ENCODE measurements at regions not wholly inside any gene's neighbourhood (a gene's known extent, or its start where the extent isn't known, plus 50 kb on each side); places are given as distances from the start of the nearest gene placed in this dataset.

DNA sequence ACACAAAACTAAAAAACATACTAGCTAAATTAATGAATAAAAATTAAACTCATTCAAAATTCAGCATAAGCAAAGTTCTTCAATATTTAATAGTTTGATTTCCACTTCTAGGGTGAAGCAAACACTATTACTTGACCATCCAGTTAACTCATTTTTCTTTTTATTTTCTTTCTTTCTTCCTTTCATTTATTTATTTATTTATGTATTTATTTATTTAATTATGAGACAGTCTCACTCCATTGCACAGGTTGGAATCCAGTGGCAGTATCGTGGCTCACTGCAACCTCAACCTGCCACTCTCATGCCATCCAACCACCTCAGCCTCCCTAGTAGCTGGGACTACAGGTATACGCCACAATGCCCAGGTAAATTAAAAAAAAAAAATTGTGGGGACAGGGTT, 2069.5 kb downstream of the NCAM2 start:
- intact Hi-C loops (cut with micrococcal nuclease), result no loop called here
- Histone ChIP-seq H3K36me3 (ENCODE audit: control insufficient read depth in 2 of 3, insufficient read depth in 3 of 3, low read length in 3 of 3) (no peaks in the 10 kb centered on the region), H3K9me3 (ENCODE audit: control insufficient read depth in 2 of 3, low read length in 3 of 3) (no peaks in the 10 kb centered on the region), H3K4me1 (ENCODE audit: control insufficient read depth in 2 of 2, insufficient read depth in 2 of 2, low read length in 2 of 2) (no peaks in the 10 kb centered on the region), H3K27me3 (ENCODE audit: control insufficient read depth in 2 of 2, insufficient read depth in 2 of 2, low read length in 2 of 2) (no peaks in the 10 kb centered on the region), H3K4me3 (ENCODE audit: low read length) (no peak overlapping the region), H3K27ac (ENCODE audit: low read depth, low read length) (no peak overlapping the region)
- DNase-seq, result no peak
- no peak overlapping the region for H3K27ac Mint-ChIP-seq
- no peak for ATAC-seq
- CTCF ChIA-PET, result no interaction called here
- H3K36me3 Mint-ChIP-seq, result no peaks in the 10 kb centered on the region
- H3K4me1 Mint-ChIP-seq, result no peaks in the 10 kb centered on the region
- H3K9me3 Mint-ChIP-seq, result peaks cover 0 to 13% (median 0%) of the 10 kb centered on the region in 11 donors
- H3K4me3 Mint-ChIP-seq, result no peak overlapping the region
- no peaks in the 10 kb centered on the region for H3K27me3 Mint-ChIP-seq
- POLR2A ChIA-PET, result no interaction called here

DNA sequence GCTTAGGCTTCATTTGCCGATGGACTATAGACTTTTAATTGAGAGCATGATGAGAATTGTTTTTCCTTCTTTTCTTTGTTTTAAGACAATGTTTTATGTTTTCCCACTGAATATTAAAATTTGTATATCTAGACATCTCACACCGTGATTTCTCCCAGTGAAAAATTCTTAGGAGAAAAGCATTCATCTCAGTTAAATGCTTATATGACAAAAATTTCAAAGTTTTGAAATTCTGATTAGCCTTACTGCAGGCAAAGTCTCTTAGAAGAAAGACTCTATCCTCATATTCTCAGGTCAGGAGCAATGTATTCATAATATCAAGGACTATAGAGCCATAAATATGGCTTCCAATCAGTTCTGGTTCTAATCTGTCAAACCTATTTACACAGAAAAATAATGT, 2085.0 kb downstream of the NCAM2 start:
- H3K9me3 ChIP-seq (ENCODE audit: control insufficient read depth in 2 of 3, low read length in 3 of 3), result no peaks in the 10 kb centered on the region
- intact Hi-C loops (cut with micrococcal nuclease), result no loop called here

DNA sequence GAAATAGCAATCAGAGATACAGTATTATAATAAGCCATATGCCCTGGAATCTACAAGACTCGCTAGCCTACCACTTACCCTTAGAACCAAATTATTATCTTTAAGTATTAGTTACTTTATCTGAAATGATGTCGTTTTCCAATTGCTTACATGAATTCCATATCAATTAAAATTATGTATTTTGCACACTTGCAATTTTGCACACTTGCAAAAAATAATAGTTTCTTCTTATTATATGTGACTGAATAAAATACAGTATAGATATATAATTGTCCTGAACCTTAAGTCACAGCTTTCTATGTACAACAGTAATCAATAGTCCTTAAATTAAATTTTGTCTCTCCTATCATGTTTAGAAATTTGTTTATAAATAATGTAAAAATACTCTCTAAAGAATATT, 2095.1 kb downstream of the NCAM2 start:
- Histone ChIP-seq H3K9me3 (ENCODE audit: control insufficient read depth in 2 of 3, low read length in 3 of 3) (no peaks in the 10 kb centered on the region), H3K36me3 (ENCODE audit: control insufficient read depth in 2 of 3, insufficient read depth in 3 of 3, low read length in 3 of 3) (no peaks in the 10 kb centered on the region), H3K27me3 (ENCODE audit: control insufficient read depth in 2 of 2, insufficient read depth in 2 of 2, low read length in 2 of 2) (no peaks in the 10 kb centered on the region), H3K4me3 (ENCODE audit: low read length) (no peak overlapping the region), H3K4me1 (ENCODE audit: control insufficient read depth in 2 of 2, insufficient read depth in 2 of 2, low read length in 2 of 2) (no peaks in the 10 kb centered on the region), H3K27ac (ENCODE audit: low read depth, low read length) (no peak overlapping the region)
- H3K9me3 Mint-ChIP-seq, result peaks cover 0 to 7% (median 3%) of the 10 kb centered on the region in 11 donors
- DNase-seq (no peak), ATAC-seq (no peak)
- ChIA-PET POLR2A (no interaction called here), CTCF (no interaction called here)
- no peak overlapping the region for H3K27ac Mint-ChIP-seq
- no peaks in the 10 kb centered on the region for H3K27me3 Mint-ChIP-seq
- intact Hi-C loops (cut with micrococcal nuclease), result no loop called here
- no peaks in the 10 kb centered on the region for H3K4me1 Mint-ChIP-seq
- no peaks in the 10 kb centered on the region for H3K36me3 Mint-ChIP-seq
- no peak overlapping the region for H3K4me3 Mint-ChIP-seq

More for the DNA sequence above, 2085.0 kb downstream of the NCAM2 start:
- Mint-ChIP-seq H3K36me3 (no peaks in the 10 kb centered on the region), H3K9me3 (peaks cover 0 to 10% (median 2%) of the 10 kb centered on the region in 11 donors), H3K27ac (no peak overlapping the region), H3K27me3 (no peaks in the 10 kb centered on the region), H3K4me3 (no peak overlapping the region), H3K4me1 (no peaks in the 10 kb centered on the region)
- no peak for DNase-seq
- ChIA-PET POLR2A (no interaction called here), CTCF (no interaction called here)
- no peaks in the 10 kb centered on the region for H3K36me3 ChIP-seq (ENCODE audit: control insufficient read depth in 2 of 3, insufficient read depth in 3 of 3, low read length in 3 of 3)
- no peaks in the 10 kb centered on the region for H3K27me3 ChIP-seq (ENCODE audit: control insufficient read depth in 2 of 2, insufficient read depth in 2 of 2, low read length in 2 of 2)
- no peak overlapping the region for H3K4me3 ChIP-seq (ENCODE audit: low read length)
- ATAC-seq, result no peak
- no peak overlapping the region for H3K27ac ChIP-seq (ENCODE audit: low read depth, low read length)
- H3K4me1 ChIP-seq (ENCODE audit: control insufficient read depth in 2 of 2, insufficient read depth in 2 of 2, low read length in 2 of 2), result no peaks in the 10 kb centered on the region

DNA sequence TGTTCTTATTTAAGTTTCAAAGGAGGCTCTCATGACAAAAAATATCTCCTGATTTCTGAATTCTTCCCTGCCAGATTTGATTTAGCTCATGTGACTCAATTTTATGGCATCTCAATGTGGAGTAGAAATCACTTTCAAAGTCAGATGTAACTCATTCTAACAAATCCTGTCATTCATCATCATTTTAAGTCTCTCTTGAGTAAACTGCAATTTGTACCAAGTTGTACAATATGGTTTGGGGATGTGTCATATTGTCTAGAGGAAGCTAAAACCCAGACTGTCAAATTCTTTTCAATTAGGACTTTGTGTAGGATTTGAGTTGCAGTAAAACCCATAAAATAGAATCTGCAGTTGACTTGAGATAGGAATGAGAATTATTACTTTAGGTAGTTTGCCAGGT, 2101.0 kb downstream of the NCAM2 start:
- Histone ChIP-seq H3K4me3 (ENCODE audit: low read length) (no peak overlapping the region), H3K27me3 (ENCODE audit: control insufficient read depth in 2 of 2, insufficient read depth in 2 of 2, low read length in 2 of 2) (no peaks in the 10 kb centered on the region), H3K36me3 (ENCODE audit: control insufficient read depth in 2 of 3, insufficient read depth in 3 of 3, low read length in 3 of 3) (no peaks in the 10 kb centered on the region), H3K4me1 (ENCODE audit: control insufficient read depth in 2 of 2, insufficient read depth in 2 of 2, low read length in 2 of 2) (no peaks in the 10 kb centered on the region), H3K9me3 (ENCODE audit: control insufficient read depth in 2 of 3, low read length in 3 of 3) (no peaks in the 10 kb centered on the region), H3K27ac (ENCODE audit: low read depth, low read length) (no peak overlapping the region)
- DNase-seq (no peak), ATAC-seq (no peak)
- H3K36me3 Mint-ChIP-seq, result no peaks in the 10 kb centered on the region
- H3K27ac Mint-ChIP-seq, result no peak overlapping the region
- no peaks in the 10 kb centered on the region for H3K27me3 Mint-ChIP-seq
- H3K9me3 Mint-ChIP-seq, result peaks cover 0 to 8% (median 0%) of the 10 kb centered on the region in 11 donors
- intact Hi-C loops (cut with micrococcal nuclease), result no loop called here
- no peaks in the 10 kb centered on the region for H3K4me1 Mint-ChIP-seq
- ChIA-PET POLR2A (interaction anchor here (0.9 kb wide), 1 partner anchor 29 kb away, joined by 5 read pairs; no protein-coding TSS in a partner anchor), CTCF (no interaction called here)
- no peak overlapping the region for H3K4me3 Mint-ChIP-seq

DNA sequence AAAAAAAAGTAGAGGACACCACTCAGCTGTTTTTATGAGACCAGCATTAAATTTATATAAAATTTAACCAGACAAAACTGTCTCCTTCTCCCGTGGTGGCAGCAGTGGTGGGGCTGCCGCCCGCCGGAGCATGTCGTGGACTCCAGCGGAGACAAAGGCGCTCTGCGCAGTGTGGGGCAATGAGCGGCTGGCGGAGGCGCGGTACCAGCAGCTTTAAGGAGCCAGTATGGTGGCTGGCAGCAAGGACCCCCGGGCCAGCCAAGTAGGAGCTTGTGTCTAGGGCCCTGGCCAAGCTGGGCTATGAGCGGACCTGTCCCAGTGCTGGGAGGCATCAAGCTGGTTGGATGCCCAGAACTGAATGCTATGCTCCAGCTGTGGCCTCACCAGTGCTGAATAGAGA, 2102.9 kb downstream of the NCAM2 start:
- Mint-ChIP-seq H3K27ac (no peak overlapping the region), H3K9me3 (peaks cover 0 to 8% (median 0%) of the 10 kb centered on the region in 11 donors), H3K4me1 (no peaks in the 10 kb centered on the region), H3K4me3 (no peak overlapping the region), H3K36me3 (no peaks in the 10 kb centered on the region), H3K27me3 (no peaks in the 10 kb centered on the region)
- ATAC-seq, result no peak
- intact Hi-C loops (cut with micrococcal nuclease), result no loop called here
- Histone ChIP-seq H3K27me3 (ENCODE audit: control insufficient read depth in 2 of 2, insufficient read depth in 2 of 2, low read length in 2 of 2) (no peaks in the 10 kb centered on the region), H3K4me3 (ENCODE audit: low read length) (no peak overlapping the region), H3K4me1 (ENCODE audit: control insufficient read depth in 2 of 2, insufficient read depth in 2 of 2, low read length in 2 of 2) (no peaks in the 10 kb centered on the region), H3K36me3 (ENCODE audit: control insufficient read depth in 2 of 3, insufficient read depth in 3 of 3, low read length in 3 of 3) (no peaks in the 10 kb centered on the region), H3K27ac (ENCODE audit: low read depth, low read length) (no peak overlapping the region), H3K9me3 (ENCODE audit: control insufficient read depth in 2 of 3, low read length in 3 of 3) (no peaks in the 10 kb centered on the region)
- ChIA-PET CTCF (no interaction called here), POLR2A (no interaction called here)
- no peak for DNase-seq

DNA sequence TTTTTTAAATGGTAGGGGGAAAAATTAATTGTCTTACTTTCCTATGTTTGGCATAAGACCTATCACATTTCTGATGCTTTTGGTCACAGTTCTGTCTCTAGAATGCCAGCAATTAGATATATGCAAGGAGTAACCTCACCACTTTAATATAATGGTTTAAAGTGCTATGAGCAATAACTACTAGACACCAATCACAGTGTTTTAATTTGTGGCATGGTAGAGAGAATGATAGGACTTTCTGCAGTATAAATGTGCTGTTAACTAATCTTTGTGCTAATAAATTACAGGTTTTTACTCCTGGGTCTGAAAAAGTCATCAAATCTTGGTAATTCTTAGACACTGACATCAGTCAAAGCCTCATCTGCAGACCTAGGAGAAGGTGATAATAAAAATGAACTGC, 2110.3 kb downstream of the NCAM2 start:
- Mint-ChIP-seq H3K27ac (no peak overlapping the region), H3K4me3 (no peak overlapping the region), H3K36me3 (no peaks in the 10 kb centered on the region), H3K9me3 (no peaks in the 10 kb centered on the region), H3K27me3 (no peaks in the 10 kb centered on the region), H3K4me1 (no peaks in the 10 kb centered on the region)
- H3K27ac ChIP-seq (ENCODE audit: low read depth, low read length), result no peak overlapping the region
- no peaks in the 10 kb centered on the region for H3K27me3 ChIP-seq (ENCODE audit: control insufficient read depth in 2 of 2, insufficient read depth in 2 of 2, low read length in 2 of 2)
- ATAC-seq (no peak), DNase-seq (no peak)
- no peaks in the 10 kb centered on the region for H3K4me1 ChIP-seq (ENCODE audit: control insufficient read depth in 2 of 2, insufficient read depth in 2 of 2, low read length in 2 of 2)
- H3K4me3 ChIP-seq (ENCODE audit: low read length), result no peak overlapping the region
- H3K9me3 ChIP-seq (ENCODE audit: control insufficient read depth in 2 of 3, low read length in 3 of 3), result no peaks in the 10 kb centered on the region
- ChIA-PET CTCF (no interaction called here), POLR2A (no interaction called here)
- intact Hi-C loops (cut with micrococcal nuclease), result no loop called here
- H3K36me3 ChIP-seq (ENCODE audit: control insufficient read depth in 2 of 3, insufficient read depth in 3 of 3, low read length in 3 of 3), result no peaks in the 10 kb centered on the region

DNA sequence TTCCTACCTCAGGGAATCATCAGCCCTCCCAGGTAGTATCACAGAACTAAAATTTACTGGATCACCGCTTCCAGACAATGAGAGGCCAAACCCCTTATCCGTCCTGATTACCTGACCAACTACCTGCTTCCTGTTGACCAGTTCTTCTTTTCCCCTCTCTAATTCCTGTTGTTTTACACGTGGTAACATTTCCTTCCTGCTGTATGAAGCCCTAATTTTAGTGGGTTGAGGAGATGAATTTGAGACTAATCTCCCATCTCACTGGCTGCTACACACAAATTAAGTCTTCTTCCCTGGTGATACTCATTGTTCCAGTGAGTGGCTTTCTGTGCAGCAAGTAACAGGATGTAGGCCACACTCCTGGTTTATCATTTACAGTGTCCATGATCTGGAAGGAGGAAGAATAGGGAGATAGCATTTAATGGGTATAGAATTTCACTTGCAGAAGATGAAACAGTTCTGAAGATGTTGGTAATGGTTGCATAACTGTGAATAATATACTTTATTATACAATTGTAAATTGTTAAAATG, 2112.9 kb downstream of the NCAM2 start:
- intact Hi-C loops (cut with micrococcal nuclease), result no loop called here
- H3K27me3 ChIP-seq (ENCODE audit: control insufficient read depth in 2 of 2, insufficient read depth in 2 of 2, low read length in 2 of 2), result no peaks in the 10 kb centered on the region
- ATAC-seq, result no peak
- POLR2A ChIA-PET, result no interaction called here
- no peaks in the 10 kb centered on the region for H3K9me3 ChIP-seq (ENCODE audit: control insufficient read depth in 2 of 3, low read length in 3 of 3)
- no peaks in the 10 kb centered on the region for H3K36me3 Mint-ChIP-seq
- no peak overlapping the region for H3K4me3 ChIP-seq (ENCODE audit: low read length)
- no peak overlapping the region for H3K27ac Mint-ChIP-seq
- peaks cover 0 to 3% (median 0%) of the 10 kb centered on the region in 11 donors for H3K9me3 Mint-ChIP-seq
- DNase-seq, result no peak
- H3K4me1 Mint-ChIP-seq, result no peaks in the 10 kb centered on the region
- no peaks in the 10 kb centered on the region for H3K4me1 ChIP-seq (ENCODE audit: control insufficient read depth in 2 of 2, insufficient read depth in 2 of 2, low read length in 2 of 2)
- H3K4me3 Mint-ChIP-seq, result no peak overlapping the region
- no peaks in the 10 kb centered on the region for H3K36me3 ChIP-seq (ENCODE audit: control insufficient read depth in 2 of 3, insufficient read depth in 3 of 3, low read length in 3 of 3)
- no peaks in the 10 kb centered on the region for H3K27me3 Mint-ChIP-seq
- CTCF ChIA-PET, result no interaction called here
- H3K27ac ChIP-seq (ENCODE audit: low read depth, low read length), result no peak overlapping the region

Measured in naive thymus-derived CD4-positive, alpha-beta T cell (primary cell).